HCT116 (cell line): ENCODE measurements at regions not wholly inside any gene's neighbourhood (a gene's known extent, or its start where the extent isn't known, plus 50 kb on each side); places are given as distances from the start of the nearest gene placed in this dataset.

ENCODE experiments used
- ATAC-seq: fragments of 200-7000 bp; cut with Tn5 transposase; 2 replicates; pipeline ENCODE4 v1.9.1; 2020; ENCODE audit warnings: mild to moderate bottlenecking, moderate library complexity
- BruUV-seq: library from RNA; stranded (reverse); fragments of 400-500 nt; replicated peaks from 2 replicates; lab custom pipeline; 2021; lab: Mats Ljungman, UMichigan
- CTCF ChIA-PET: fragments of 300-600 bp; sonication (Branson Sonifier 250); formaldehyde crosslinking; loops from one replicate; lab custom pipeline; 2021; ENCODE audit warnings: antibody characterized with exemption; lab: Charles Lee
- POLR2A ChIA-PET: fragments of 300-600, 350-600 bp; sonication (Branson Sonifier 250); formaldehyde crosslinking; loops from one replicate; lab custom pipeline; 2021; ENCODE audit warnings: antibody characterized with exemption; lab: Charles Lee
- RAD21 ChIA-PET, 2 experiments: fragments of 300-600 bp; sonication (Branson Sonifier 250); formaldehyde crosslinking; loops; one replicate each; lab custom pipeline; 2023; ENCODE audit warnings: low total read pairs in 2 of 2; ENCODE audit not compliant: uncharacterized antibody in 2 of 2, unreplicated experiment in 2 of 2, low non-redundant PET in 1 of 2; lab: Charles Lee
- DNase-seq: peaks from one replicate; pipeline ENCODE4 v3.0.0-alpha.2; 2010; ENCODE audit warnings: low read depth, low spot score
- H2AFZ ChIP-seq: fragments of 200-600 bp; shearing (Covaris generic), sonication (generic); 2 replicates; pipeline ENCODE4 v1.6.1; 2017; ENCODE audit warnings: low read depth, mixed run types, mixed read lengths, antibody characterized with exemption, low read length; ENCODE audit not compliant: poor library complexity, severe bottlenecking
- H3K27ac ChIP-seq: 2 replicates; pipeline ENCODE4 v1.5.1; 2012; ENCODE audit warnings: low read depth, low read length
- H3K27me3 ChIP-seq: fragments of 200-600 bp; sonication (generic); 2 replicates; pipeline ENCODE4 v1.6.1; 2016; ENCODE audit warnings: mixed run types, low read length, mixed read lengths; ENCODE audit not compliant: insufficient read depth
- H3K36me3 ChIP-seq, 2 experiments: fragments of 200-500 bp in 1 of 2; fragments of 200-600 bp in 1 of 2; sonication (Bioruptor generic) in 1 of 2; sonication (generic) in 1 of 2; 2 replicates each; pipeline versions ENCODE4 v1.5.1 to v1.6.1; 2014 to 2016; ENCODE audit warnings: low read length in 2 of 2, inconsistent platforms in 1 of 2, mixed read lengths in 1 of 2, mixed run types in 1 of 2; ENCODE audit not compliant: insufficient read depth in 2 of 2, control insufficient read depth in 1 of 2
- H3K4me1 ChIP-seq, 2 experiments: fragments of 200-600 bp in 1 of 2; sonication (generic) in 1 of 2; 2 replicates each; pipeline versions ENCODE4 v1.5.1 to v1.6.1; 2012 to 2017; ENCODE audit warnings: low read length in 2 of 2, inconsistent platforms in 1 of 2, mild to moderate bottlenecking in 1 of 2, mixed read lengths in 1 of 2, mixed run types in 1 of 2, moderate library complexity in 1 of 2; ENCODE audit not compliant: insufficient read depth in 2 of 2, control insufficient read depth in 1 of 2
- H3K4me2 ChIP-seq: fragments of 200-600 bp; sonication (generic); 2 replicates; pipeline ENCODE4 v1.6.1; 2017; ENCODE audit warnings: mixed run types, low read length, mixed read lengths
- H3K4me3 ChIP-seq, 2 experiments: fragments of 200-600 bp in 1 of 2; sonication (generic) in 1 of 2; replicated peaks in 1 of 2; 2 replicates each; pipeline ENCODE4 v1.5.1; 2011 to 2016; ENCODE audit warnings: low read length in 2 of 2, control low read depth in 1 of 2, low read depth in 1 of 2, mild to moderate bottlenecking in 1 of 2, mixed read lengths in 1 of 2, mixed run types in 1 of 2
- H3K79me2 ChIP-seq: fragments of 200-600 bp; sonication (generic); 2 replicates; pipeline ENCODE4 v1.6.1; 2017; ENCODE audit warnings: mild to moderate bottlenecking, mixed run types, low read length, moderate library complexity, mixed read lengths; ENCODE audit not compliant: insufficient read depth
- H3K9ac ChIP-seq: fragments of 200-600 bp; sonication (generic); 2 replicates; pipeline ENCODE4 v1.6.1; 2016; ENCODE audit warnings: low read length, mixed read lengths
- H3K9me2 ChIP-seq: fragments of 200-600 bp; sonication (generic), shearing (Covaris generic); 2 replicates; pipeline ENCODE4 v1.6.1; 2017; ENCODE audit warnings: mixed run types, mild to moderate bottlenecking, moderate library complexity; ENCODE audit not compliant: insufficient read depth
- H3K9me3 ChIP-seq, 2 experiments: fragments of 200-500 bp in 1 of 2; fragments of 200-600 bp in 1 of 2; sonication (Bioruptor generic) in 1 of 2; sonication (generic) in 1 of 2; 2 replicates each; pipeline ENCODE4 v1.6.1; 2014 to 2017; ENCODE audit warnings: low read length in 2 of 2, mixed read lengths in 2 of 2, inconsistent platforms in 1 of 2, low read depth in 1 of 2, mild to moderate bottlenecking in 1 of 2, mixed run types in 1 of 2, moderate library complexity in 1 of 2; ENCODE audit not compliant: control insufficient read depth in 1 of 2, insufficient read depth in 1 of 2
- H4K20me1 ChIP-seq: fragments of 200-600 bp; sonication (generic), shearing (Covaris generic); 2 replicates; pipeline ENCODE4 v1.6.1; 2017; ENCODE audit warnings: mixed run types, mild to moderate bottlenecking, moderate library complexity; ENCODE audit not compliant: insufficient read depth
- CBX3 ChIP-seq: IDR thresholded peaks from 2 replicates; pipeline ENCODE4 v1.6.1; 2012; ENCODE audit warnings: low read depth
- CEBPB ChIP-seq: IDR thresholded peaks from 2 replicates; pipeline ENCODE4 v1.6.1; 2012; ENCODE audit warnings: low read depth
- EGR1 ChIP-seq: IDR thresholded peaks from 2 replicates; pipeline ENCODE4 v1.6.1; 2012; ENCODE audit warnings: low read depth
- ELF1 ChIP-seq: IDR thresholded peaks from 2 replicates; pipeline ENCODE4 v1.6.1; 2012; ENCODE audit warnings: low read depth, borderline replicate concordance
- EZH2 ChIP-seq: fragments of 200-600 bp; sonication (generic); IDR thresholded peaks from 2 replicates; pipeline ENCODE4 v1.6.1; 2017; ENCODE audit warnings: antibody characterized with exemption, mixed run types
- EZH2phosphoT487 ChIP-seq: fragments of 200-600 bp; IDR thresholded peaks from 2 replicates; pipeline ENCODE4 v1.6.1; 2018; ENCODE audit warnings: antibody characterized with exemption, borderline replicate concordance
- JUND ChIP-seq: IDR thresholded peaks from 2 replicates; pipeline ENCODE4 v1.6.1; 2012
- MAX ChIP-seq: IDR thresholded peaks from 2 replicates; pipeline ENCODE4 v1.6.1; 2012
- RAD21 ChIP-seq: IDR thresholded peaks from 2 replicates; pipeline ENCODE4 v1.6.1; 2012; ENCODE audit warnings: low read depth, mild to moderate bottlenecking
- SIN3A ChIP-seq: IDR thresholded peaks from 2 replicates; pipeline ENCODE4 v1.6.1; 2012; ENCODE audit warnings: low read depth
- SP1 ChIP-seq: IDR thresholded peaks from 2 replicates; pipeline ENCODE4 v1.6.1; 2012; ENCODE audit warnings: low read depth
- SRF ChIP-seq: IDR thresholded peaks from 2 replicates; pipeline ENCODE4 v1.6.1; 2012; ENCODE audit warnings: low read depth
- TCF7L2 ChIP-seq: IDR thresholded peaks from 2 replicates; pipeline ENCODE4 v1.7.0; 2011; ENCODE audit warnings: borderline replicate concordance, inconsistent platforms; ENCODE audit not compliant: insufficient read depth, insufficient read length; ENCODE audit errors: extremely low read depth
- YY1 ChIP-seq: IDR thresholded peaks from 2 replicates; pipeline ENCODE4 v1.6.1; 2011; ENCODE audit warnings: low read length, low read depth, moderate library complexity, mild to moderate bottlenecking; ENCODE audit not compliant: insufficient replicate concordance; ENCODE audit errors: extremely low read depth
- ZBTB33 ChIP-seq: IDR thresholded peaks from 2 replicates; pipeline ENCODE4 v1.6.1; 2011; ENCODE audit warnings: mild to moderate bottlenecking, low read length, moderate library complexity; ENCODE audit not compliant: insufficient replicate concordance; ENCODE audit errors: extremely low read depth
- ZNF274 ChIP-seq: fragments of 200-500 bp; sonication (Bioruptor generic); IDR thresholded peaks from 2 replicates; pipeline ENCODE4 v1.6.1; 2014; ENCODE audit warnings: mild to moderate bottlenecking, low read depth, low read length, inconsistent platforms
- intact Hi-C: fragments of 100-400 bp; cut with micrococcal nuclease; formaldehyde crosslinking; loops from 2 replicates; pipeline ENCODE4 v1.10.0; 2022

- intact Hi-C loops: no loop called here
- ChIA-PET POLR2A (no interaction called here), RAD21 (no interaction called here)
Measured at GRCh38 chr10:130424418-130424817, 288.2 kb downstream of the GLRX3 start.

GRCh38 chr10:130425169-130425568 is 289.0 kb downstream of the GLRX3 start:
- RAD21 ChIA-PET: no interaction called here
- no peaks in the 10 kb centered on the region for H3K9me3 ChIP-seq
- no peaks in the 10 kb centered on the region for H3K4me1 ChIP-seq
- H3K9ac ChIP-seq: no peak overlapping the region
- H3K27ac ChIP-seq: no peak overlapping the region
- H3K36me3 ChIP-seq: no peaks in the 10 kb centered on the region
- intact Hi-C loops: no loop called here
- POLR2A ChIA-PET: no interaction called here
- no peak overlapping the region for H3K4me2 ChIP-seq
- no peaks in the 10 kb centered on the region for H4K20me1 ChIP-seq
- H2AFZ ChIP-seq: no peak overlapping the region
- no peaks in the 10 kb centered on the region for H3K9me2 ChIP-seq
- H3K79me2 ChIP-seq: no peaks in the 10 kb centered on the region
- no peak for TF ChIP-seq EZH2phosphoT487
- TF ChIP-seq SRF: no peak
- TF ChIP-seq RAD21: no peak
- TF ChIP-seq CEBPB: no peak
- TF ChIP-seq EZH2: no peak
- TF ChIP-seq SIN3A: no peak
- no peak for TF ChIP-seq CBX3
- no peak for TF ChIP-seq EGR1
- TF ChIP-seq YY1: no peak
- TF ChIP-seq TCF7L2: no peak
- no peak for TF ChIP-seq ZBTB33
- ATAC-seq (no peak), DNase-seq (no peak)
- H3K27me3 ChIP-seq: no peaks in the 10 kb centered on the region
- no TSS peak for BruUV-seq
- CTCF ChIA-PET: no interaction called here
- H3K4me3 ChIP-seq: no peak overlapping the region

More at GRCh38 chr10:130424418-130424817, 288.2 kb downstream of the GLRX3 start:
- H3K9me3 ChIP-seq: no peaks in the 10 kb centered on the region
- H3K27me3 ChIP-seq: no peaks in the 10 kb centered on the region
- no peaks in the 10 kb centered on the region for H4K20me1 ChIP-seq
- no peak overlapping the region for H3K9ac ChIP-seq
- no peaks in the 10 kb centered on the region for H3K36me3 ChIP-seq
- TF ChIP-seq ELF1 (no peak), SRF (no peak), SP1 (no peak), JUND (no peak), RAD21 (no peak), ZNF274 (no peak), MAX (no peak), EZH2phosphoT487 (no peak), EZH2 (no peak), TCF7L2 (no peak)
- no peak overlapping the region for H3K4me3 ChIP-seq
- no peak overlapping the region for H3K4me2 ChIP-seq
- no peak for ATAC-seq
- no peaks in the 10 kb centered on the region for H3K79me2 ChIP-seq
- H2AFZ ChIP-seq: no peak overlapping the region
- H3K9me2 ChIP-seq: no peaks in the 10 kb centered on the region
- H3K4me1 ChIP-seq: no peaks in the 10 kb centered on the region
- CTCF ChIA-PET: no interaction called here
- no peak overlapping the region for H3K27ac ChIP-seq
- no peak for DNase-seq
- no TSS peak for BruUV-seq
